ENCODE measurements at regions not wholly inside any gene's neighbourhood (a gene's known extent, or its start where the extent isn't known, plus 50 kb on each side); places are given as distances from the start of the nearest gene placed in this dataset.

DNA sequence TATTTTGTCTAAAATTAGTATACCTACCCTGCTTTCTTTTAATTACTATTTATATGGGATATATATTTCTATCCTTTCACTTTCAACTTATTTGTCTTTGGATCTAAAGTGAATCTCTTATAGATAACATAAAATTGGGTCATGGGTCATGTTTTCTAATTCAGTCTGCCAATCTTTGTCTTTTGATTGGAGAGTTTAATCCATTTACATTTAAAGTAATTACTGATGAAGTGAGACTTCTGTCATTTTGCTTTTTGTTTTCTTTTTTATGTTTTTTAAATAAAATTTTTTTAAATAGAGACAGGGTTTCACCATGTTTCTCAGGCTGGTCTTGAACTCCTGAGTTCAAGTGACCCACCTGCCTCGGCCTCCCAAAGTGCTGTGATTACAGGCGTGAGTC, 50.5 kb upstream of the PRDM1 start:
- no peak overlapping the region for H3K4me3 ChIP-seq (ENCODE audit: low read depth, low read length)
- no peak for DNase-seq (ENCODE audit: low read depth)
- TF ChIP-seq, protein P1, sequence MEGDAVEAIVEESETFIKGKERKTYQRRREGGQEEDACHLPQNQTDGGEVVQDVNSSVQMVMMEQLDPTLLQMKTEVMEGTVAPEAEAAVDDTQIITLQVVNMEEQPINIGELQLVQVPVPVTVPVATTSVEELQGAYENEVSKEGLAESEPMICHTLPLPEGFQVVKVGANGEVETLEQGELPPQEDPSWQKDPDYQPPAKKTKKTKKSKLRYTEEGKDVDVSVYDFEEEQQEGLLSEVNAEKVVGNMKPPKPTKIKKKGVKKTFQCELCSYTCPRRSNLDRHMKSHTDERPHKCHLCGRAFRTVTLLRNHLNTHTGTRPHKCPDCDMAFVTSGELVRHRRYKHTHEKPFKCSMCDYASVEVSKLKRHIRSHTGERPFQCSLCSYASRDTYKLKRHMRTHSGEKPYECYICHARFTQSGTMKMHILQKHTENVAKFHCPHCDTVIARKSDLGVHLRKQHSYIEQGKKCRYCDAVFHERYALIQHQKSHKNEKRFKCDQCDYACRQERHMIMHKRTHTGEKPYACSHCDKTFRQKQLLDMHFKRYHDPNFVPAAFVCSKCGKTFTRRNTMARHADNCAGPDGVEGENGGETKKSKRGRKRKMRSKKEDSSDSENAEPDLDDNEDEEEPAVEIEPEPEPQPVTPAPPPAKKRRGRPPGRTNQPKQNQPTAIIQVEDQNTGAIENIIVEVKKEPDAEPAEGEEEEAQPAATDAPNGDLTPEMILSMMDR (conservative IDR thresholded peaks at IDR 0.05; ENCODE audit: low read depth, low read length), result no peak

DNA sequence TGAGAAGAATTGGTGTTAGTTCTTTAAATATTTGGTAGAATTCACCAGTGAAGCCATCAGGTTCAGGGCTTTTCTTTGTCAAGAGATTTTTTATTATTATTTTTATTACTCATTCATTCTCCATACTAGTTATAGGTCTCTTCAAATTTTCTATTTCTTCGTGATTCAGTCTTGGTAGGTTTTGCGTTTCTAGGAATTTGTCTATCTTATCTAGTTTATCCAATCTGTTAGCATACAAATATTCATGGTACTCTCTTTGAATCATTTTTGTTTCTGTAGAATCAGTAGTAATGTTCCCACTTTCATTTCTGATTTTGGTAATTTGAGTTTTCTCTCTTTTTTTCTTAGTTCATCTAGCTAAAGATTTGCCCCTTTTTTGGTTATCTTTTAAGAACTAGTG, 52.3 kb upstream of the PRDM1 start:
- TF ChIP-seq, protein P1 (conservative IDR thresholded peaks at IDR 0.05; ENCODE audit: low read depth, low read length), result no peak
- no peak overlapping the region for H3K4me3 ChIP-seq (ENCODE audit: low read depth, low read length)
- DNase-seq (ENCODE audit: low read depth), result no peak

DNA sequence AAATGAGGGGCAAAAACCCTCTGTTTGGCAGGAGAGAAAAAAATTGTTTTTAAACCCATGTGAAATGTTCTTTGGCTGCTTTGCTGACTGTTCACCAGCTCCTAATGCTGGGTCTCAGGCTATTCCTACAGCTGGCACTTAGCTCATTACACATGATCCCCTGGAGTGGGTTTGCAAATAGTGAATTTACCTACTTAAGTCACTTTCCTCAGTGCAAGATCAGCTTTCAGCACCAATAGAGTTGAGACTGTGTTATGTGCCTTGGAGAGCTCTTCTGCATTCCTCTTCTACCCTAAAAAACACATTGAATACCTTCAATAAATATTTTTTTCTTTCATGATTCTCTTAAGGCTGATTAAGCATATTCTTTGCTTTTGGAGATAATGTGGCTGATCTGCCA, 58.4 kb upstream of the PRDM1 start:
- peak; percentile 12 for DNase-seq (ENCODE audit: low read depth)
- TF ChIP-seq, protein P1 (conservative IDR thresholded peaks at IDR 0.05; ENCODE audit: low read depth, low read length), result no peak

DNA sequence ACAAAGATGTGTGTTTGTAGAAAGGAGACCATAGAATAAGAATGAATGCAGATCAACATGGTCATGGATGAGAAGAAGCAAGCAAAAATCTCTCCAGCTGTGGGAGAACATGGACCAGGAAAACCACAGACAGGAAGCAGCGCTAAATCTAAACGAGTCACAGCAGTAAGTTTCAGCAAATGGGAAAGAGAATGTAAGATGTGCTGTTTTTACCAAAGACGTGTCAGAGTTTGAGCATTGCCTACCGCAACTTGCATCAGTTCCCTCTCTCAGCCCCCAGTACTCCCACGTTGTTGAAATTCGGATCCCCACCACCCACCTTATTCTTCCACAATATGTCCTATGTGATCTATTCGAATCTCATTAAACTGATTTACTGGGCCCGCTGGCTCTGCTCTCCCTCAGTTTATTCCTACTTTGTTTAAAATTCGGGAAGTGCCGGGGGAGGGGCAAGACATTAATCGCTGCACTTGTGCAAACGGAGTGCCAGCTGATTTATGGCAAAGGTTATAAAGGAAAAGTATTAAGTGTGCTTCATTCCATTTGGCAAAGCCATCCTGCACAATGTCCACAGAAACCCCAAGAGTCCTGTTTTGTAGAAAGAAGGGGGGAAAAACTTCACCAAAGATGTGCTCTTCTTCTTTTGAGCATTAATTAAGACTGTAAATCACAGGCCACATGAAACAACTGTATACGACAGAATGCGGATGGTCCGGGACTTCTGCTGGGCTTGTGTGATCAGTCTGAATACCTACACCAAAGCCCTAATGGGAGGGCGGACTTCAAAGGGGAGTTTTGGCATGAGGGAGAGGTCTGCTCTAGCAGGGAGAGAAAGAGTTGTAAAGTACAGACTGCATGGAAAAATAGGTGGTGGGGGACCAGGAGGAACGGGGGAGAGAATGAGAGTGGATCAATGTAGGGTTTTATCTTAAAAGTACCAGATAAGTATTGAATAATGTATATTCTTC, 59.1 kb upstream of the PRDM1 start:
- no peak for DNase-seq (ENCODE audit: low read depth)
- TF ChIP-seq, protein P1 (conservative IDR thresholded peaks at IDR 0.05; ENCODE audit: low read depth, low read length), result no peak
- no peak overlapping the region for H3K4me3 ChIP-seq (ENCODE audit: low read depth, low read length)

More for the DNA sequence above, 58.4 kb upstream of the PRDM1 start:
- no peak overlapping the region for H3K4me3 ChIP-seq (ENCODE audit: low read depth, low read length)

DNA sequence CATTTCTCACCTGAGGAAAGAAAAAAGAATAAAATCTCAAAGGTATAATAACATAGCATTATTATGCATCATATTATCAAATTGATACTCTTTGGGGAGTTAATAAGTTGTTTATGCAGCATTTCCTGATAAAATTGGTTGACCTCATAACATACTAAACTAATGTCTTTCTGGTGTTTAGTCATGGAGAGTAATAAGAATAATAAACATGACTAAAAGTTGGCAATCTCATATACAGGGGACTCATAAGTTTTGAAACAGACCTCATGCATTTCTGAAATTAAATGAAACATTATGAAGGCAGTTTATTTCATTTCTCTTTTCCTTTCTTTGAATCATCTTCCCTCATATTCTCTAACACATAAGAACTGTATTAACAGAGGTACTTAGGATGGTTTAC, 60.5 kb upstream of the PRDM1 start:
- no peak for DNase-seq (ENCODE audit: low read depth)
- TF ChIP-seq, protein P1 (conservative IDR thresholded peaks at IDR 0.05; ENCODE audit: low read depth, low read length), result no peak
- H3K4me3 ChIP-seq (ENCODE audit: low read depth, low read length), result no peak overlapping the region

DNA sequence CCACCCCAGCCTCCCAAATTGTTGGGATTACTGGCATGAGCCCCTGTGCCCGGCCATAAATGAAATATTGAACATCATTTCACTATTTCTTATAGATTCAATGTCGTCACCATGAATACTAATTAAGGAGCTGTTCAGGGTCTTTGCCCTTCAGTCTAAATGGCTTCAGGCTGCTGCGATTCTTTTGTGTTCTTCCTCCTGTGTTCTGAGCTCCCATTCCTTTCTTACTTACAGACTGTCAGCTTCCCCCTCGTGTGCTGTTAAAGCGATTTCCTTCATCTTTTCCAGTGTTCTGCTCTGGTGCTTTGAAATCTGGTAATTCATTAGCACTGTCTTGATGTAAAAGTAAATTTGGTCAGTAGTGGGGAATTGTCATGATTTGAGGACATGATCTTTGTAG, 63.3 kb upstream of the PRDM1 start:
- DNase-seq (ENCODE audit: low read depth), result no peak
- H3K4me3 ChIP-seq (ENCODE audit: low read depth, low read length), result no peak overlapping the region
- TF ChIP-seq, protein P1 (conservative IDR thresholded peaks at IDR 0.05; ENCODE audit: low read depth, low read length), result no peak

DNA sequence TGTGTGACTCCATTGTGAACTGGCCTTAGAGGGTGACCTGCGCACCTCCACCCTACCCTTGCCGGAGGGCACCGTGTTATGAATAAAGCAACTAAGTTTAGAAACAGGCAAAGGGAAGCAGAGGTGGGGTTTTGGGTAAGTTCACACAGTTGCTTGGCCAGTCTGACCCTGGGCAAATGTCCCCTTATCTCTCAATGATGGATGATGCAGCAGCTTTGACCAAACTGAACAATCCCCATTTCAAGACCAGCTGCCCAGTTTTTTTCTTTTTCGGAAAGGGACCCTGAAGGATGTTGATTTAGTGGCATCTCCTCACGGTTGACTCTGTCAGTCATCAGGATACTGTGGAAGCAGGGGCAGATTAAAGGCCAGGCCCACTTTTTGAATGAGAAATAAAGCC, 68.7 kb upstream of the PRDM1 start:
- no peak overlapping the region for H3K4me3 ChIP-seq (ENCODE audit: low read depth, low read length)
- TF ChIP-seq, protein P1 (conservative IDR thresholded peaks at IDR 0.05; ENCODE audit: low read depth, low read length), result no peak
- DNase-seq (ENCODE audit: low read depth), result no peak

Measured in choroid plexus epithelial cell (primary cell).